CD14-positive monocyte (primary cell): ENCODE measurements at regions not wholly inside any gene's neighbourhood (a gene's known extent, or its start where the extent isn't known, plus 50 kb on each side); places are given as distances from the start of the nearest gene placed in this dataset.

Experiments
- DNase-seq, 3 donors: peaks; one replicate each; pipeline ENCODE4 v3.0.0-alpha.2; 2011 to 2022
- H2AFZ ChIP-seq: 2 replicates; pipeline ENCODE4 v1.6.0; 2012; ENCODE audit warnings: mild to moderate bottlenecking, low read depth, low read length, inconsistent platforms; ENCODE audit not compliant: insufficient read depth, poor library complexity, severe bottlenecking
- H3K27ac ChIP-seq, 2 donors: 1 replicate in 1 of 2; 2 replicates in 1 of 2; pipeline ENCODE4 v1.5.1; 2012 to 2013; ENCODE audit warnings: low read length in 2 of 2, control low read depth in 1 of 2, inconsistent platforms in 1 of 2, low read depth in 1 of 2, mild to moderate bottlenecking in 1 of 2
- H3K27me3 ChIP-seq, 2 donors: one replicate each; pipeline versions ENCODE4 v1.6.0 to v1.6.1; 2011 to 2013; ENCODE audit warnings: low read length in 2 of 2; ENCODE audit not compliant: control insufficient read depth in 2 of 2, insufficient read depth in 2 of 2
- H3K36me3 ChIP-seq, 2 donors: replicated peaks in 1 of 2; 1 replicate in 1 of 2; 2 replicates in 1 of 2; pipeline versions ENCODE4 v1.5.1 to v1.6.1; 2012 to 2013; ENCODE audit warnings: low read length in 2 of 2, control low read depth in 1 of 2, inconsistent platforms in 1 of 2, mild to moderate bottlenecking in 1 of 2; ENCODE audit not compliant: insufficient read depth in 2 of 2, control insufficient read depth in 1 of 2
- H3K4me1 ChIP-seq, 2 donors: 1 replicate in 1 of 2; 2 replicates in 1 of 2; pipeline versions ENCODE4 v1.5.1 to v1.6.1; 2012 to 2013; ENCODE audit warnings: low read length in 2 of 2, control low read depth in 1 of 2, inconsistent platforms in 1 of 2, mild to moderate bottlenecking in 1 of 2, moderate library complexity in 1 of 2; ENCODE audit not compliant: insufficient read depth in 2 of 2, control insufficient read depth in 1 of 2
- H3K4me2 ChIP-seq: replicated peaks from 2 replicates; pipeline ENCODE3; 2012; ENCODE audit warnings: low read length, moderate library complexity, mild to moderate bottlenecking; ENCODE audit not compliant: poor library complexity, severe bottlenecking; ENCODE audit errors: extremely low read depth
- H3K4me3 ChIP-seq, 3 experiments: fragments of 200-600 bp in 1 of 3; sonication (generic) in 1 of 3; replicated peaks in 1 of 3; 1 replicate in 2 of 3; 2 replicates in 1 of 3; pipeline ENCODE4 v1.5.1; 2011 to 2013; ENCODE audit warnings: low read length in 3 of 3, mild to moderate bottlenecking in 3 of 3, control low read depth in 2 of 3, low read depth in 2 of 3, inconsistent platforms in 1 of 3, moderate library complexity in 1 of 3
- H3K79me2 ChIP-seq: 2 replicates; pipeline ENCODE4 v1.6.0; 2012; ENCODE audit warnings: mild to moderate bottlenecking, control low read depth, inconsistent platforms, low read length, moderate library complexity; ENCODE audit not compliant: insufficient read depth
- H3K9ac ChIP-seq: 2 replicates; pipeline ENCODE4 v1.6.0; 2017; ENCODE audit warnings: low read length, mild to moderate bottlenecking; ENCODE audit not compliant: insufficient read depth, poor library complexity, severe bottlenecking
- H3K9me3 ChIP-seq, 2 donors: replicated peaks in 1 of 2; 1 replicate in 1 of 2; 2 replicates in 1 of 2; pipeline versions ENCODE4 v1.5.1 to v1.6.1; 2012 to 2013; ENCODE audit warnings: low read length in 2 of 2, control low read depth in 1 of 2; ENCODE audit not compliant: control insufficient read depth in 1 of 2, insufficient read depth in 1 of 2
- H4K20me1 ChIP-seq: 2 replicates; pipeline ENCODE4 v1.6.0; 2012; ENCODE audit warnings: mild to moderate bottlenecking, low read length, control low read depth, moderate library complexity; ENCODE audit not compliant: insufficient read depth
- H3K27ac Mint-ChIP-seq, 7 donors: one replicate each; pipeline ENCODE4 v1.8.0; 2020; ENCODE audit warnings: mild to moderate bottlenecking in 7 of 7, mixed read lengths in 7 of 7, moderate library complexity in 6 of 7, inconsistent platforms in 2 of 7
- H3K27me3 Mint-ChIP-seq, 3 donors: one replicate each; pipeline ENCODE4 v1.8.0; 2021 to 2022; ENCODE audit warnings: low read depth in 3 of 3, mild to moderate bottlenecking in 3 of 3, mixed read lengths in 3 of 3, moderate library complexity in 3 of 3, inconsistent platforms in 1 of 3
- H3K36me3 Mint-ChIP-seq, 2 donors: one replicate each; pipeline ENCODE4 v1.8.0; 2020; ENCODE audit warnings: mixed read lengths in 2 of 2, inconsistent platforms in 1 of 2, mild to moderate bottlenecking in 1 of 2
- H3K4me1 Mint-ChIP-seq: one replicate; pipeline ENCODE4 v1.8.0; 2020; ENCODE audit warnings: mild to moderate bottlenecking, mixed read lengths
- H3K4me3 Mint-ChIP-seq, 2 donors: one replicate each; pipeline ENCODE4 v1.8.0; 2020; ENCODE audit warnings: mild to moderate bottlenecking in 2 of 2, mixed read lengths in 2 of 2, moderate library complexity in 1 of 2
- H3K9me3 Mint-ChIP-seq, 7 donors: one replicate each; pipeline ENCODE4 v1.8.0; 2020 to 2022; ENCODE audit warnings: mixed read lengths in 7 of 7, mild to moderate bottlenecking in 6 of 7, moderate library complexity in 6 of 7, inconsistent platforms in 2 of 7
- CTCF ChIP-seq: fragments of 200-600 bp; IDR thresholded peaks from one replicate; pipeline ENCODE4 v1.8.0; 2022; ENCODE audit warnings: antibody characterized with exemption, mild to moderate bottlenecking
- WGBS: methylation state at CpG from one replicate; pipeline ENCODE4 v1.1.5; 2013; ENCODE audit warnings: missing lambda C conversion rate; ENCODE audit not compliant: insufficient coverage; 5-methylcytosine and 5-hydroxymethylcytosine counted together
- intact Hi-C, 2 donors: fragments of 100-400 bp; cut with micrococcal nuclease; formaldehyde crosslinking; loops; one replicate each; pipeline versions ENCODE4 v1.15.0 to v1.15.1; 2023

- no peak overlapping the region for H3K4me3 ChIP-seq
- H3K4me1 Mint-ChIP-seq: no peaks in the 10 kb centered on the region
- H2AFZ ChIP-seq: no peak overlapping the region
- H3K27ac ChIP-seq: no peak overlapping the region
- no CpG with 5 or more reads among the region's 1 CpG for WGBS
- no peak overlapping the region for H3K9ac ChIP-seq
- no peak for DNase-seq
- H3K36me3 Mint-ChIP-seq: no peaks in the 10 kb centered on the region
- no peaks in the 10 kb centered on the region for H3K9me3 ChIP-seq
- no peak overlapping the region for H3K27ac Mint-ChIP-seq
- no peaks in the 10 kb centered on the region for H4K20me1 ChIP-seq
- no peak for TF ChIP-seq CTCF
- no peaks in the 10 kb centered on the region for H3K9me3 Mint-ChIP-seq
- no peaks in the 10 kb centered on the region for H3K79me2 ChIP-seq
- no peak overlapping the region for H3K4me3 Mint-ChIP-seq
- H3K4me1 ChIP-seq: no peaks in the 10 kb centered on the region
- H3K27me3 Mint-ChIP-seq: peaks cover 0 to 2% (median 0%) of the 10 kb centered on the region in 3 donors
- H3K4me2 ChIP-seq: no peak overlapping the region
- intact Hi-C loops: no loop called here
- no peaks in the 10 kb centered on the region for H3K36me3 ChIP-seq
- no peaks in the 10 kb centered on the region for H3K27me3 ChIP-seq
Measured at GRCh38 chr7:118974836-118975235, 750.3 kb downstream of the ANKRD7 start.

- DNase-seq: no peak
- H3K79me2 ChIP-seq: no peaks in the 10 kb centered on the region
- no peaks in the 10 kb centered on the region for H3K4me1 ChIP-seq
- Mint-ChIP-seq H3K36me3 (no peaks in the 10 kb centered on the region), H3K27ac (no peak overlapping the region), H3K4me1 (no peaks in the 10 kb centered on the region), H3K27me3 (no peaks in the 10 kb centered on the region), H3K4me3 (no peak overlapping the region), H3K9me3 (no peaks in the 10 kb centered on the region)
- no peak overlapping the region for H3K4me2 ChIP-seq
- intact Hi-C loops: no loop called here
- no peak overlapping the region for H3K9ac ChIP-seq
- WGBS: no CpG with 5 or more reads among the region's 1 CpG
- no peak for TF ChIP-seq CTCF
- no peaks in the 10 kb centered on the region for H3K36me3 ChIP-seq
- H2AFZ ChIP-seq: no peak overlapping the region
- H3K9me3 ChIP-seq: no peaks in the 10 kb centered on the region
- no peaks in the 10 kb centered on the region for H3K27me3 ChIP-seq
- no peak overlapping the region for H3K27ac ChIP-seq
- H4K20me1 ChIP-seq: no peaks in the 10 kb centered on the region
- H3K4me3 ChIP-seq: no peak overlapping the region
Measured at GRCh38 chr7:118995350-118995749, 770.8 kb downstream of the ANKRD7 start.
